Erythroblast (primary cell): ENCODE measurements at regions not wholly inside any gene's neighbourhood (a gene's known extent, or its start where the extent isn't known, plus 50 kb on each side); places are given as distances from the start of the nearest gene placed in this dataset.

Experiments used
- GATA1 ChIP-seq: IDR thresholded peaks from 2 replicates; pipeline ENCODE4 v1.6.1; 2011; ENCODE audit warnings: low read depth, mild to moderate bottlenecking, control low read depth, low read length, moderate library complexity
- POLR2A ChIP-seq: IDR thresholded peaks from 2 replicates; pipeline ENCODE4 v1.6.1; 2011; ENCODE audit warnings: mild to moderate bottlenecking, low read length

GRCh38 chr3:40873476-40873875 lies 325.8 kb upstream of the CTNNB1 start:
- TF ChIP-seq POLR2A (no peak), GATA1 (no peak)
